ENCODE measurements at regions not wholly inside any gene's neighbourhood (a gene's known extent, or its start where the extent isn't known, plus 50 kb on each side); places are given as distances from the start of the nearest gene placed in this dataset.

DNA sequence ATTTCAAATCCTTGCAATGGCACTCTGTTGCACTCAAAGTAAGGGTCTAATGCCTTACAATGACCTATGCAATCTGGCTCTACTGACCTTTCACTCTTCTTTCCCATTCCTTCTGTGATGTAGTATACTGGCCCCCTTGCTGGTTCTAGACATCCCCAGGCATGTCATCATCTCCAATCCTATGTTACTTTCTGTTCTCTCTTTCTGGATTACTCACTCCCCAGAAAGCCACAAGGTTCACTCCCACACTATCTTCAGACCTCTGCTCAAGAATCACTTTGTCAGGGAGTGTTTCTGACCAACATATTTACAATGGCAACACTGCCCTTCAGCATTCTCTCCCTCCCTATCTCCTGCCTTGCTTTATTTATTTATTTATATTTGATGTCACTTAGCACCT lies 802.2 kb upstream of the WWC1 start:
- no peak overlapping the region for H3K4me3 ChIP-seq (ENCODE audit: low read depth, low read length)

GRCh38 chr5:167503926-167504720 lies 787.3 kb upstream of the WWC1 start:
- no peak overlapping the region for H3K4me3 ChIP-seq (ENCODE audit: low read depth, low read length)

- H3K4me3 ChIP-seq (ENCODE audit: low read depth, low read length), result no peak overlapping the region
Observed at GRCh38 chr5:167507463-167508233, 783.8 kb upstream of the WWC1 start.

- H3K4me3 ChIP-seq (ENCODE audit: low read depth, low read length), result no peak overlapping the region
Observed at GRCh38 chr5:167509076-167509475, 782.4 kb upstream of the WWC1 start.

DNA sequence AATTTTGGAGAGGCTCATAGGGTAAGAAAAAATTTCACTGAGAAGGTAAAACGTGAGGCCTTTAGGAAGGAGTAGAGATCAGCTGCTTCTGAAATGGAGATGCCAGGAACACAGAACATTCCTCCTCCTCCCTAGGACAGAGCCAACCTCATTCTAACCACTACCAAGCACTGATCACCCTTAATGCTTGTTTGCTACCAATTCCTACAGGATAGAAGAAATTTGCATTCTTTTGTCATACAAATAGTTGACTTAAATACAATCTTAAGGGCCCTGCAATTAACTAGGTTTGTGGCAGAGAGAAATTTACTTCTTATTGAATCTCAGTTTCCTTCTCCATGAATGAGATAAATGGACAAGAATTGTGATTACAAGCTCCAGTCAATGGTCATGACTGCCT lies 780.2 kb upstream of the WWC1 start:
- no peak overlapping the region for H3K4me3 ChIP-seq (ENCODE audit: low read depth, low read length)

DNA sequence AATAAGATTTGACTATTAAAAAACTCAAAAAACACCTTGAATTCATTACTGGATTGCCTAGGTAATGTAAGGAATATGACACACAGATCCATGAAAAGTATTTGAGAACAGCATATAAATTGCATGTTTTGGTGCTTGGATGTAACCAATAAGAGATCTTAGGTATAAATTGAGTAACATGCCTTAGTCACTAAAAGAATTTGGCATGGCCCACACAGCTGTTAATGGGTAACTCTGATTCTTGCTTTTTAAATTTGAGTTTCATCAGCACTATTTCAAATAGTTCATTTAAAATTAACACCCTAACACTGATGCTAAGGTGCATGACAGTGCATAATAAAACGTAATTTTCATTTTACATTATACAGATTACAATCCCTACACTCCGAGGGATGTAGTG lies 779.3 kb upstream of the WWC1 start:
- H3K4me3 ChIP-seq (ENCODE audit: low read depth, low read length), result no peak overlapping the region

GRCh38 chr5:167513381-167513780 lies 778.1 kb upstream of the WWC1 start:
- H3K4me3 ChIP-seq (ENCODE audit: low read depth, low read length), result no peak overlapping the region

DNA sequence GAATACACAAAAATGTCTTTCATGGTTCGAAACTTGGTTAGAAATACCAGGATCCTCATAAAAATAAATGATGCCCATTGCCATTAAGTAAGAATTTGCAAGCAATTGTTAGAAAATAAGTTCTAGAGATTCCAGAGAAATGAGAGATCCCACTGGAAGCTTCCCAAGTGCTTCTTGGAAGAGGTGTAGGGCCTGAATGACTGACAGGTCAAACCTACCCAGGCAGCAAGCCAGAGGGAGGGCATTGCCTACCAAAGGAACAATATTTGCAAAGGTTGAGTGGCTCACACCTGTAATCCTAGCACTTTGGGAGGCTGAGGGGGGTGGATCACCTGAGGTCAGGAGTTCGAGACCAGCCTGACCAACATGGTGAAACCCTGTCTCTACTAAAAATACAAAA lies 777.0 kb upstream of the WWC1 start:
- H3K4me3 ChIP-seq (ENCODE audit: low read depth, low read length), result no peak overlapping the region

DNA sequence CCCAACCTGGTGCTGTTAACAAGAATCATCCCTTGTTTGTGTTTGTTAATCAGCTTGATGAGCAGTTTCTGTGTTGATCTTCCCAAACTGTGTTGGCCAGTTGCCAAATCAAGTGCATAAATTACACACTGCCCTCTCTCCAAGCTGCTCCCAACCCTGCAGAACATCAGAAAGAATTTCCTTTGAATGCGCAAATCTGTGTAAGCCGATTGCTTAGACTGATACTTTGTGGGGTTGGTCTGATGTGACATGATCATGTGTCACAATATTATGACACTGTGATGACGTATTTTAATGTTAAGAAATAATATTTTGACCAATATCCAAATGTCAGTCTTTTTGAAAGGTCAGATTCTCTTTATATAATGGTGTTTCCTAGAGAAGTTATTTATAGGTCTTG lies 766.4 kb upstream of the WWC1 start:
- H3K4me3 ChIP-seq (ENCODE audit: low read depth, low read length), result no peak overlapping the region

GRCh38 chr5:167528651-167529050 lies 762.8 kb upstream of the WWC1 start:
- H3K4me3 ChIP-seq (ENCODE audit: low read depth, low read length), result no peak overlapping the region

GRCh38 chr5:167530548-167530947 lies 760.9 kb upstream of the WWC1 start:
- H3K4me3 ChIP-seq (ENCODE audit: low read depth, low read length), result no peak overlapping the region

- H3K4me3 ChIP-seq (ENCODE audit: low read depth, low read length), result no peak overlapping the region
Observed at GRCh38 chr5:167533814-167534795, 757.3 kb upstream of the WWC1 start.

DNA sequence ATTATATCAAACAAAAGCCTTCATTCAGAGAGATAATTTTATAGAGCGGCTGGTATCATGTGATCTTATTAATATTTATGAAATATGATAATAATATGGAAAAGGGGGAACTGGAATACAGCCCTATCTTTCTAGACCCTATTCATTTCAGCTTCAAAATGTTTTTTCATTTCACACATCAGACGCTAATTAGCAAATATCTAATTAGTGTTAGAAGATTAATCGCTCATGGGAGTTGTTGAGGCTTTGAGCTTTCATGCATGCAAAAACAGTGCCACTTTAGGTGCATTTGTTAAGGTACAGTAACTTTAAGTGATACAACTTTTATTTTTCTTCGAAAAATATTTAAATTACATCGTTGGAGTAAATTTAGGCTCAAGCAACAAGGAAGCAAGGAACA lies 751.7 kb upstream of the WWC1 start:
- H3K4me3 ChIP-seq (ENCODE audit: low read depth, low read length), result no peak overlapping the region

DNA sequence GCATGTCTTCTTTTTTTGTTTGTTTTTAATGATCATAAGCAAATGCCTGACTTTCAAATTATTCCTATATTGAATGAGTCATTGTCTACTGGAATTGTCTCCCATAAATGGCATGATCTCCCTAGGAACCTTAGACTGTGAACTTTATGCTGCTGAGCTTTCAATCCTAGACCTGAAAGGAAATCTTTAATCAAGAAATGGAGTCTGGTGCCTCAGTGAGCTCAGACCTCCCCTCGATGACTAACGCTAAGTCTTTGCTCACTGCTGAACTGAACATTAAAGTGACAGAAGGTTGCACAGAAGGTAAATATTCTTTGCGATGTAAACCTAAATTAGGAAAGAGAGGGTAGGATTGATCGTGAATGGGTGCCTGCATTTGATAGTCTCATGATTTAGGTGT lies 745.2 kb upstream of the WWC1 start:
- H3K4me3 ChIP-seq (ENCODE audit: low read depth, low read length), result no peak overlapping the region

- H3K4me3 ChIP-seq (ENCODE audit: low read depth, low read length), result no peak overlapping the region
Observed at GRCh38 chr5:167552356-167552755, 739.1 kb upstream of the WWC1 start.

- H3K4me3 ChIP-seq (ENCODE audit: low read depth, low read length), result no peak overlapping the region
Observed at GRCh38 chr5:167553511-167553910, 737.9 kb upstream of the WWC1 start.

- H3K4me3 ChIP-seq (ENCODE audit: low read depth, low read length), result no peak overlapping the region
Observed at GRCh38 chr5:167554564-167555290, 736.7 kb upstream of the WWC1 start.

DNA sequence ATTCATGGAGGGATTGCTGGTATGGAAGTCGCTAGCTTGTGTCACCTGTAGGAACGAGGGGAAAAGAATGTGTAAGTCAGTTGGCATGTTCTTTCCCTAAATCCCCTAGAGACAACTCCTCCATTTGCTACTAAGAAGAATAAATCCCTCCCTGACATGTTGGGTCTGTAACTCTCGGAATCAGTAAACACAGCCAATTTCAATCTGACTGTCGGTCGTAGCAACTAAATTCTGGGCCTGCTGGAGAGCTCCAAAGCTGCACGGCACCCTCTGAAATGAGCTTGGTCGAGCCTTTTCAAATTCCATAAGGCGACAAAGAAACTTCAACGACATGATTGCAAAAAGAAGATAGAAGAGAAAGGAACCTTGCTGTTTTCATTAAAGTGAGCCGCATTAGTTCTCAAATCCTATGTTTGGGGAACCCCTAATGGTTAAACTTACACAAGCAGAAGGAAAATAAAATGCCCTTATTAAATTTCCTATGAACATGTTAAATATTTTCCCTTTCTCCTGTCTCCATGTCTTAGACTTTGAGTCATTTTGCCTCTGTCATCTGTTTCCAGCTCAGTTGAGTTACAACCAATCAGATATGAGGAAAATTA lies 735.8 kb upstream of the WWC1 start:
- no peak overlapping the region for H3K4me3 ChIP-seq (ENCODE audit: low read depth, low read length)

DNA sequence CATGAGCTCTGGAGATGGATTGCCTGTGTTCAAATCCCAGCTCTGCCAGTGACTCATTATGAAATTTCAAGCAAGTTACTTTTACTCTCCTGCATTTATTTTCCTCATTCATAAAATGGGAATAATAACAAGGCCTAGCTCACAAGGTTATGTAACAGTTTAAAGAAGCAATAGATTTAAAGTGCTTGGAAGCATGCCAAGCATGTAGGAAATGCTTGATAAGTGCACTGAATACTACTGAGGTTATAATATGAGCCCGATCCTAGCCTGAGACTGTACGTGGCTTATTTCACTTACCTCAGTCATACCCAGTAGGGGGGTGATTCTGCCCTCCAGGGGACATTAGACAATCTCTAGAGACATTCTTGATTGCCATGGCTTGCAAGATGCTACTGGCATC lies 734.1 kb upstream of the WWC1 start:
- no peak overlapping the region for H3K4me3 ChIP-seq (ENCODE audit: low read depth, low read length)

GRCh38 chr5:167561796-167562195 lies 729.6 kb upstream of the WWC1 start:
- H3K4me3 ChIP-seq (ENCODE audit: low read depth, low read length), result no peak overlapping the region

Measured in iPS-11a (cell line).